M059J (cell line): ENCODE measurements at regions not wholly inside any gene's neighbourhood (a gene's known extent, or its start where the extent isn't known, plus 50 kb on each side); places are given as distances from the start of the nearest gene placed in this dataset.
"Not testable (repeated sequence)": the region's sequence is repeated elsewhere in the genome, so short reads cannot be mapped to it uniquely, and the experiment has no call there.

ENCODE experiments used
- DNase-seq: peaks from one replicate; pipeline ENCODE4 v3.0.0-alpha.2; 2012; ENCODE audit warnings: low read depth

GRCh38 chr2:224650815-224651439 lies 65.2 kb downstream of the CCDC195 start:
- peak; percentile 64 for DNase-seq

DNA sequence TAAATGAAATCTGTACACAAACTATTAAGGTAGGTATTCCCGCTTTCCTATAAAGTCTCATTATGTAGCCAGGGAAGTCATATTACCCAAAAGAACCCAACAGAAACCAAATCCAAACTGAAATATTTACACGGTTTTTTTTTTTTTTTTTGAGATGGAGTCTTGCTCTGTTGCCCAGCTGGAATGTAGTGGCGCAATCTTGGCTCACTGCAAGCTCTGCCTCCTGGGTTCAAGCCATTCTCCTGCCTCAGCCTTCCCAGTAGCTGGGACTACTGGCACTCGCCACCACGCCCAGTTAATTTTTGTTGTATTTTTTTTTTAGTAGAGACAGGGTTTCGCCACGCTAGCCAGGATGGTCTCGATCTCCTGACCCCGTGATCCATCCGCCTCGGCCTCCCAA lies 62.5 kb upstream of the CUL3 start:
- DNase-seq: not testable (repeated sequence)

DNA sequence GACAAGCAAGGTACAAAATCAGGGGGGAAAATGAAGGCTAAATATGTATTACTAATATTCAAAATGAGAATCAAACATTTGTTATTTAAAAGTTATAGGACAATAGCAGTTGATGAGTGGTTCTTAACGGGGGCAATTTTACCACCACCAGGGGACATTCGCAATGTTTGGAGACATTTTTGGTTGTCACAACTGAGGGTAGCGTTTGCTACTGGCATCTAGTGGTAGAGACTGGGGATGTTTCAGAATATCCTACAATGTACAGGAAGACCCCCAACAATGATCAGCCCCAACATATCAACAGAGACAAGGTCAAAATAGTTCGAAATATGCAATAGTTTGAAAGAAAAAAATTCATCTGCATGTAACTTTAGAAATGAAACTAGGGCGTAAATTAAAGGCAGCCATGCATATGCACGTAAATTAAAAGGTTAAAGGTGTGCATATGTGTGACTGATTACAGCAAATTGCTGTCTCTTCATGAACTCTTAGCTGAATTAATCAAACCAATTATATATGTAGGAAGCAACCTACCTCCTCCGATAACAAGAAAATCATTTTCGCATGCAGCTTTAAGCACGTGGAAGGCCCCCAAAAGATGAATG lies 61.2 kb upstream of the CUL3 start:
- peak; percentile 10 for DNase-seq

GRCh38 chr2:224645722-224646121 lies 60.6 kb upstream of the CUL3 start:
- no peak for DNase-seq

- DNase-seq: no peak
Measured at GRCh38 chr2:224640679-224641078, 55.5 kb upstream of the CUL3 start.

GRCh38 chr2:224638301-224638823 lies 53.2 kb upstream of the CUL3 start:
- no peak for DNase-seq
